IPS-11a (cell line): ENCODE measurements at regions not wholly inside any gene's neighbourhood (a gene's known extent, or its start where the extent isn't known, plus 50 kb on each side); places are given as distances from the start of the nearest gene placed in this dataset.

Source experiments
- H3K4me3 ChIP-seq: one replicate; pipeline ENCODE4 v1.5.1; 2013; ENCODE audit warnings: low read depth, low read length, control low read depth

DNA sequence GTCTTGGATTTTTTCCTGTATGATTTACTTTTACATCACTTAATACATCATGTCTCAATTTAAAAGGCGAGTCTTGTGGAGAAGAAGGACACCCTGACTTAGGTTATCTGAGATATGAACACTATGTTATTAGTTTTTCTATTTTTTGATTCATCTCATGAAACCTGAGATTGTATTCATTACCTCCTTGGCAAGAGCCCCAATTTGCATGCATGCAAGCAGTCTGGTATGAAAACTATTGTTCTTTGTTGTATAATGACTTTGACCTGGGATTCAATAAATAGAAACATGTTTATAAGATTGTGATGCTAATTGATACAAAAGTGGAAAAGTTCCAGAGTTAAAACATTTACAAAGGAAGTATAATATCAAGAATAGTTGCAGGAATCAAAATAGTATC, 576.1 kb downstream of the NOVA1 start:
- no peak overlapping the region for H3K4me3 ChIP-seq

DNA sequence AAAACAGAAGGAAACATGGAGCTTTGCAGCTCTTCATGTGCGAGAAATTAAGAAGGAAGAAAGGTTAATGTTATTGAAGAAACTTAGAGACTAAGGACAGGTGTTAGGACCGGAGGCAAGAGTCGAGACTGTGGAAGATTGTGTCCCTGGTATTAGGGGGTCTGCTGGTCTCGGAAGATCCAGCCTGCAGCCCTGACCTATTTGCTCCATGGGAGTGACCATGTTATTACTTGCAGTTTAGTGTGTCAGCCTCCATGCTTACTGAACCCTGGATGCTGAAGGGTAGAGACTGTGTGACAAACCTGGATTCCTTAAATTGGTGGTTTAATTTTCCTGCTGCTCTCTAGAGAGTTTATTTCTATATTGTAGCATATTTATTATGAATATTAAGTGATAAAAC, 580.6 kb downstream of the NOVA1 start:
- H3K4me3 ChIP-seq, result no peak overlapping the region

DNA sequence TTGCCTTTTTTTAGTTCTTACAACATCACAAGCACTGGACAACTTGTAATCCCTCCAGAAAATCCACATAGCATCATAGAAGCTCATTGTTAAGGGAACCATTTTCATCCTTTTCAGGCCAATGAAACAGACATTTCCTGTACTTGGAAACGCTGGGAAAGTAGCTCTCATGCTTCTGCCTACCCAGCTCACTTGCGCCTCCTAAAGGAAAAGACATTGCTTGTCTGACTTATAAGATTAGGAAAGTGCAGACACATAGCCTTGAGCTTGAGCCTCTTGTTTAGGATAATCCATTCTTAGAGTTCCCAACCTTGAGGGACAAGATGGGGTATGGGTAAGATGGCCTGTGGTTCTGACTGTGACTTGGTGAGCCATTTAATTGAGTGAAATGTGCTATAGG, 589.5 kb downstream of the NOVA1 start:
- H3K4me3 ChIP-seq, result no peak overlapping the region

DNA sequence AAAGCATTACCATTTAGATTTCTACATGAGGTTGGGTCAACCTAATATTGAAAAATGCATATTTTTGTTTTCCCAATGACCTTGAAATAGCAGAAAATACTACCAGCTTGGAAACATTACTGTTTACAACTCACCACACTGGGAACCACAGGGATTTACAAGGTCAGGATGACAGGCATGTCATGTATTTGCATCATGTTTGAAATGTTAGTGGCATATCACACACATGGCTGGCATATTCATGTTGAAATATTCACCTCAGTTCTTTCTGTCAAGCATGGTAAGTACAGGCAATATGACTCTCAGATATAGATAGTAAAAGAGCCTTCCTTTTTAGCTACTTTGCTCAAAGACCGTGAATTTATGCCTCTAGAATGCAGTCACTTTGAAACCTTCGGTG, 593.5 kb downstream of the NOVA1 start:
- H3K4me3 ChIP-seq, result no peak overlapping the region

DNA sequence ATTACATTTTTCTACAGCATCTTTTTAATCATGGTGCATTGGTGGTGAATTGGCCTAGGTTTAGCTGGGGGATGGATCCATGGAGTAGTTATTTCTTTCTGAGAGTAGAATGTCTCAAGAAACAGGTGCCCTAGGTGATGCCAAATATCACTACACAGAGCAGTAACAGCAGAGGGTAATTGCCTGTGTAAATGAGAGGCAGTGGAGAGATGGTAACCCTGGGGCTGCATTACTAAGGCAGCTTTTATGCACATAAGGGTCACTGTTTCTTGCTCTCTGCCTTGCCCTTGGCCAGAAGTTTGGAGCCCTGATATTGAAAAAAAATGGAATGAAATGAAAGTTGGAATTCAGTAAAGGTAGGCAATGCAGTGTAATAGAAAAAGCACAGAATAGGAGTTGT, 604.0 kb downstream of the NOVA1 start:
- no peak overlapping the region for H3K4me3 ChIP-seq

DNA sequence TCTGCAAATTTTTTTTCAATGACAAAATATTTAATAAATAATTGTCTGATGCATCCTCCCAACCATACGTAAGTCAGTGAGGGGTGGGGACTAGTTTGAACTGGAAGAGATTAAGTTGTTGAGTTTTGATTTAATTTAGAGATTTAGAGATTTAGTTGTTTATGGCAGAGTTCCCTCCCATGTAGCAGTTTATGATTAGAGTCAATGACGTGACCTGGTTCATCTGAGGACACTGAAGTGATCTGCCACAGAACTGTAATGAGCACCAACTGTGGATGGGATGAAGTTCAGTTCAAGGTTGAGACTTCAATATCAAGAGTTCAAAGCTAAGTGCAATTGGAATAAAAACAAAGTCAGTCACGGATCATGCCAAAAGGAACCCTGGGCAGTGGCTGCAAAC, 609.3 kb downstream of the NOVA1 start:
- no peak overlapping the region for H3K4me3 ChIP-seq

DNA sequence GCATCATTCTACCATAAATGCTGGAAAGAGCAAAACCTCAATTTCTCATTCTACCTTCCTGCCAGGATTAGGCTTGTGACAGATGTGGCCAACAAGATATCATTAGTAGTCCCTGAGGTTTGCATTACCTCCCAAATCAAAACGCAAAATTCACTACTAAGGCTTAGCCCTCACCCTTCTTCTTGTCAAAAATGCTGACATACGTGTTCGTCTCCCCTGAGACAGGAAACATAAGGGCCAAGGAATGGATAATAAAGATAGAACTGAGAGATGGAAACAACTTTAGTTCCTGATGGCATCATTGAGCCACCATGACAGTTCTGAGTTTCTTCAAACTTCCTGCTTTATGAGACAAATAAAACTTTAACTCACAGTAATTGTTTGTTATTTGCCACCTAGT, 642.1 kb downstream of the NOVA1 start:
- H3K4me3 ChIP-seq, result no peak overlapping the region

DNA sequence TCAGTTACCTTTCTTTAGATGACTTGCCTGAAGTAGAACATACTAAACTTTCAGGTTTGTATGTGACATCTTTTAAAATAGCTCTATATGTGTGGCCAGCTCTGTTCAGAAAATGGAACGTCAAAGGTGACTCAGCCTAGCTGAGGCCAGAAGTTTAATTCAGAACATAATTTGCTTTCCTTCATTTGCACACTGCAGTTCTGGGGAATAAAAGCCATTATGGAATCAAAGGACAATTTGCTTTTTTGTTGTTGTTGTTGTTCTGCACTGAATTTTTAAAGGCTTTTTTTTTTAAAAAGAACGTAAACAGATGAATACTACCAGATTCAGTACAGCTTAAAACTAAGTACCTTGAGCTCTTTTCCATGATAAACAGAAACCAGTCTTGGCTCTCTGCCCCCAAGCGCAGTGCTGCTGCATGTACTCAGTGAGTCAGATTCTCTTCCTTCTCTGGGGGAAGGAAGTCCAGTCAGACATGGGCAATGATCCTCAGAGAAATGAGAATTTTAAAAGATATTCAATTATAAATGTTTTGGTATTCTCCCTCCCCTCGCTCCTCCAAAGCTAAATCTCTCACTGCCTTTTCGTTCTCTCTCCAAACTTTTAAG, 644.2 kb downstream of the NOVA1 start:
- H3K4me3 ChIP-seq, result no peak overlapping the region

DNA sequence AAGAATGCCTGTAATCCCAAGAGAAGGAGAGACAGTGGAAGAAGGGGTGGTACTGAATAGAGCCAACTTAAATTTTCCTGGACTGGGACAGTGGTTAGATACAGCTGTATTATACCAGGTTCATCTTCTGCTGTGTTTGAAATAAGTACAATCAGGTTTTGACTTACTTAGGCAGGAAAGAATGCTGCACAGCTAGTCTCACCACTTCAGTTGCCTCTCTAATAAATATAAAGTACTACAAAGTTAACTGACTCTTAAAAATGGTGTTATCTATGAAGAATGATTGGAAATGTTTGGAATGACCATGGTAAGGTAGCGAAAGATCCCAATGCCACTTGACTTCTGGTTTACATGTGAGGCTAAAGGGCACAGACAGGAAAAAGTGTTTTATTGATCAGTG, 652.1 kb downstream of the NOVA1 start:
- no peak overlapping the region for H3K4me3 ChIP-seq

DNA sequence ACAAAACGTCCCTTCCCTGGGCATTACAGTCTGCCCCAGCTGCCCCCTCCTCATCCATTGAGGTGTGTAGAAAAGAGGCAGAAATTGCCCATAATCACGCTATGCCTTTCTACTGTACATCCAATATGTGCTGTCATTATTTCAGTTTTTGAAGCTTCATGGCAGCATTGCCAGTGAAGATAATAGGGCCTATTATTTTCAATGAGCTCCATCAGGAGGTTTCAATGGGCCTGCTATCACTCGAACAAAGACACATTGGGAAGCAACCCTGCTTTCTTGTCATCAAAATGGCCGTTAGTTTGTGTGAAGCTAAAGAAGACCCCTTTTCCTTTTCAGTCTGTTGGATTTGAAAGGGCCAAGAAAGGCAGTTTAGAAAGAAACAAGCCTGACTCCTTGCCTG, 653.8 kb downstream of the NOVA1 start:
- no peak overlapping the region for H3K4me3 ChIP-seq

DNA sequence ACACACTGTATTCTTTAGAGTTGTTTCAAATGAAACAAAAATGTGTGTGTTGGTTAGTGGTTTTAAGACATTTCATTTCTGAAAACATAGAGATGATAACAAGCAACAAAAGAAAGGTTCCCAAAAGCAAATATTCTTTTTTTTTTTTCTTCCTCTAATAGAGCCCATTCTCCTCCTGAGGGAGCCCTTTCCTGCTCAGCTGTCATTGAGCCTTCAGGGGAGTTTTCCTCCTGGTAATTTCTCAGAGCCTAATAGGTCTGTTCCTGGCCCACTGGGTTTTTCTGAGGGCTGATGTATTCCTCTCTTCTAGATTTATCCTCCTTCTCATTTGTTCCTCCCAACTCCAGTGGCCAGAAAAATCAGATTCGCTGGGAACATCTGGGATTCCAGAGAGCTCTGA, 654.5 kb downstream of the NOVA1 start:
- no peak overlapping the region for H3K4me3 ChIP-seq

DNA sequence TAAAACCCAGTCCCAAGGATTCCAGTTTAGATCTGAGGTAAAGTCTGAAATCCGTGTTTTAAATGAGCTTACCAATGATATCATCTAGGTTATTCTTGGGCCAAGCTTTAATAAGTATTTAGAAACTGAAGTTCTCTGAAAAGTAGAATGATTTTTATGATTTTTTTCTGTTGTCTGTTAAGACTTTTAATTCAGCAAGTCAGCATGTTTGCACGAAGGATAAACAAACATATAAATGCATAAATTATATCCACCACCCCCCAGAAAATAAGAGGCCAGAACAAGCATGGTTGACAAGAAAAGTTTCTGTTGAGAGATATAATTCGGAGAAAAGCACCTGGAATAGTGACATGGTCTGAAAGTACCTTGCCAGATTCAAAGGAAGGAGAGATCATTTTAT, 655.7 kb downstream of the NOVA1 start:
- H3K4me3 ChIP-seq, result no peak overlapping the region

DNA sequence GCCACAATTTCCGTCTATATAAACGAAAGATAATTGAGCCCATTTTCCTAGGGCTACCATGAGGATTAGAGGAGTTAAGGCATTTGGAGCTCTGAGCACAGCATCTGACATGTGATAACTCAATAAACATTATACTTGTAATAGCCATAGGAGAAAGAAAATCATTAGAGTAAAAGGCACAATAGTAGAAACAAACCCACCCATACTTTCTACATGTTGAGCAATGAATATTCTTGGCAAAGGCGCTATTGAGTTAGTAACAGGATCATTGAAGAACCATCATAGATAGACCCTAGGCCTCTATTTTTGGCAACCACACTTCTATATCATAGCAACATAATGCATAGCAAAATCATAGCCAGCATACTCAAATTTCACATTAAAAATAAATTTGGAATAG, 664.1 kb downstream of the NOVA1 start:
- no peak overlapping the region for H3K4me3 ChIP-seq

DNA sequence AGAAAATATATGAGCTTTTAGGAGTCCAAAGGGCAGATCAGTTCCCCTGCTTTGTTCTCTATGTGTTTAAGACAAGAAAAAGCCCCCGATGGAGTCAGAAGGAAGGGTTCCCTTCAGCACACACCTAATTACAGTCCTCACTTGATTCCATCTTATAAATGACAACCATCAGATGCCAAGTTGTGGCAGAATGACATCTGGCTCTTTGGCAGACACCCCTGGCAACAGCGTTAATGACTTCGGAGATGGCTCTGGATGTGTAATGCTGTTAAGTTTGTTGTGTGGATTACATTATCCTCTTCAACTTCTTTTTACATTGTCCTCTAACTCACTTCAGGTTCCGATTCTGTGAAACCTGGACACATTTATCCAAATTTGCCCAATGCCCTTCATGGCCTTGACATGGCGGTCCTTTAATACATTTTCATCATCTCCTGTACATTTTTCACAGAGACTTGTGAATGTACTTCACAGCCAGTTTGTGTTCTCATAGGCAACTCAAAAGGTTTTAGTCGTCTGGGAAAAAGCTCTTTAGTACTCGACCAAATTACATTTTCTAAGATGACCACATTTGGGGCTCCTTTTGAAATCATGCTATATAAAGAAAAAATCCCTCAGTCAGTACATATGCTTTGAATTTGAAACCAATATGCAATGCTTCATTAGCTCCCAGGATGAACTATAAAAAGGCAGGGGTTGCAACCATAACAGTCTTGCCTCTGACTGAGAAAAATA, 667.8 kb downstream of the NOVA1 start:
- H3K4me3 ChIP-seq, result no peak overlapping the region

DNA sequence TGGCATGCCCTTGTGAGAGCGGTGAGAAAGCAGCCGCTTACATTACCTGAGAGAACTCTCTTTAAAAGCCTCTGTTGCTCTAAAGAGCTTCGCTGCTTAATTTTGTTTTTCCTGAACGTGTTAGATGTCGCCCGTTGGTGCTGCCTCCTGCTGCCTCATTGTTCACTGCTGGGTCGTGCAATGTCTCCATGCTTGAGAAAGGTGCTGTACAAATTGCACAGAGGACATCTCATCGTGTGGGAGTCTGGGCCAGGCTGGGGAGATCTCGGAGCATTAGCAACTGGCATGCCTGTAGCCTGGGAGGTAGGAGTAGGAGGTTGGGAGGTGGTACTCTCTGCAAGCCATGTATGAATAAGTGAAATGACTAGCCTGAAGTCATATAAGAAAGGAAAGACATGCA, 686.0 kb downstream of the NOVA1 start:
- H3K4me3 ChIP-seq, result no peak overlapping the region

DNA sequence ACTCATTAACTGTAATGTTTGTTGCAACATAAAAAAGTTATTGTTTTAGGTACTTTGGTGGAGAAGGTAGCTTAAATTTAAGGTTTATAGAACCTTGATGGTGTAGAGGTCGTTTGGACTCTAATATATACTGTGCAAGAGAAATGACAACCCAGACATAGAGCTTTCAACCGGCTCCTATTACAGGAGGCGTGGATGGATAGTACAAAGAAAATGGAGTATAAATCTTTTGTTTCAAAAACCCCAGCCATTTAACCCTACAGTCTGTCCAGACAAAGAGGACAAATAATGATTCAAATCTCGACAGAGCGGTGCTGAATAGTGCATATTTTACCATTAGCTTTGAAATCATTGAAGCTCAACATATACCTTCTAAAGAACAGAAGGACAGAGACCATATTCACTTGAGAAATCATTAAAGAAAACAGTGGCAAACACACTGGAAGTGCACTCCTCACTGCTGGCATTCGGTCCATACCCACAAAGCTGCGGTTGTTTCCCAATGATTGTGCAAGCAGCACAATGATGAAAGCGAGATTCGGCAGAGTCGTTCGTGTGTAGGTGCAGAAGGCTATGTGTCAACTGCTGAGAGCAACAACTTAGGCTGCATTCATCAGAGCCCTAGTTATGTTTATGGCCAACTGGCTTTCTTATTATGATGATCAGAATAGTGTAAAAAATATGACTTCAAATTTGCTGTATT, 688.6 kb downstream of the NOVA1 start:
- H3K4me3 ChIP-seq, result no peak overlapping the region

DNA sequence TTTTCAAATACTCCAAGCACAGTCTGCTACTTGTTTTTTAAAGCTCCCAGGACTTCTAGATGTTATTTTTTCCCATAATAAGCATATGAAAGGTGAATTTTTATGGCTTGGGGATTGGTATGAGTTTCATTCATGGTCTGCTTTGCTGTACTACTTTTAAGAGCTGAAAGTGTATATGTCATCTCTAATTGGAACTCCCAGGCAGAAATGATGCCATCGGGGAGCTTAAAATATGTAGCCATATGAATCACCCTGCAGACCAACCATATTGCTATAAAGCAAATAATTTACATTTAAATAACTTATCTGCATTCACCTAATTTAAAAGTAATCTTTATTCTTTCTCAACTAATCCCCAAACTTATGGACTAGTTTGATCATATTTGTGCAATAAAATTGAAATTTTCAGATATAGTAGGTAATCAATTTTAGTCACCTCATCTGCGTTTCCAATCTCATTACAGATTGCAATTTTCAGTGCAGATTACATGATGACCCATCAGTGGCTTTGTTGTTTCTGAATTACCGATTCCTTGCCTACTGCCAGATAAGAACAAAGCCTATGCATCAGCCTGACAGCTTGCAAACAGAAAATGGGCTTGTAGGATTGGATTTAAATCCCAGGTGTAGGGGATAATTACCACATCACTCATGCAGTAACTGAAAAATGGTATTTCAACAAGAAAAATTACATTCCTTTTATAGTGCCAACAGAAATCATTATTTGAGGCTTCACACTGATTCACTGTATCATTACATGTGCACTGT, 689.4 kb downstream of the NOVA1 start:
- no peak overlapping the region for H3K4me3 ChIP-seq

DNA sequence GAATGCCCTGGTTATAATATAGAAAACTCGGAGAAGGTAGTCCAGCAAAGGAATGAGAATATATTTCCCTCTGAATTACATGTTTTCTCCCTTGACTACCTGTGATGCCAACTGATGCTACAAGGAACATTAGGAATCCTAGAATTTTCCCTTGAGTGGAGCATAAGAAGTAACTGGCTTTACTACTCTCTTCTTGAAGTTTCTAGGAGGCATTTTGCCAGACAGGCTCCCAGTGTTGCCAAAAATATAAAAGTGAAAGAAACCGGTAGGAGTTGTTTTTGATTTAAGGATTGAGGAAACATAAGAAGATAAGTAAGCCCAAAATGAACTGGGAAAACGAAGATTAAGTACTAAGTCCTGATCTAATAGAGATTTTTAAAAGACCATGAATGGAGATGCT, 693.4 kb downstream of the NOVA1 start:
- H3K4me3 ChIP-seq, result no peak overlapping the region

DNA sequence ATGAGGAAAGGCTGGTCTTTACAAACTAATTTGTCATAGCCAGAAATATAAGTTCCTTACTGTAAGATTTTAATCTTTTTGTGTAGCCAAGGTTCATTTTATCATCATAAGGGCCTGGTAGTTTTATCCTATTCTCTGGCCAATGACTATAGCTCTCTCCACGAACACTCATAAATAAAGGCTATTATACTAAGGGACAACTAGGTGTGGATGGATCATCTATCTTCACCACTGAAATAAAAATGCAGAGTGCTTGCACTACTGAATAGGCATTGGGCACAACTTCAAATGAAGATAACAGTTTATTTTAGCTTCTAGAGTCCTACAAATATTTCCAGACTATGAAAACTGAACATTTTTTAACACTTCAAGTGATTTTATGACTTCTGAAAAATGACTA, 698.6 kb downstream of the NOVA1 start:
- no peak overlapping the region for H3K4me3 ChIP-seq

DNA sequence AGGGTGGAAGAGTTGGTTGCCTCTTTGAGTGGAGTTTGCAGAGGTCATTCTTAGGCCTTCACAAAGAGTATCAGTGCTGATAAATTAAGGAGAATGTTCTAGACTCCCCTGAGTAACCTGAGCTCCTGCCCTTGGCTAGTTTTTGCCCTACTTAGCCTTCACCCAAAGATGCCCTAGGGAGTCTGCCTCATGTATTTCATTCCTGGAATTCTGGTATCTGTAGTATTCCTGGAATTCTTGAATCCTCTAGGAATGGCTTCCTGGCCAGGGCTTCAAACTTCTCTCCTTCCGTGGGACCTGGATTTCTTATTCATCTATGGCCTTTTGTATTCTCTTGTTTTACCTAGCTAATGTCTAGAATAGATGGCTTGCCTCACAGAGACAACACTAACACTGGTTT, 701.1 kb downstream of the NOVA1 start:
- H3K4me3 ChIP-seq, result no peak overlapping the region

DNA sequence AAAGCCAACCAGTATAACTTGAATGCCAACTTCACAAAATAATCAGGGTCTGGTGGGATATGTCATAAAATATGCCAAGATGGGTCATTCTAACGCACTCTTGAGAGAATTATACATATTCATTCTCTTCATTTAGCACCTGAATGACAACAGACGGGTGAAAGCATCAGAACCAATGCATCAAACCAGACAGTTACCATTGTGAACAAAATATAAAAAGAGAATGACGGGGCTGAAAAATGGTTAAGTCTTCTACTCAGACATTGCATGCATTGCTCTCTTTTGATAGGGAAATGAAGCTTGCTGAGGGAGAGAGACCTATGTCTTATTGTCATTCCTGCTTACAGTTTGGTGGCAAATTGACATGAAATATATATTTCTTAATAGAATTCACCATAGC, 702.1 kb downstream of the NOVA1 start:
- H3K4me3 ChIP-seq, result no peak overlapping the region
